K562 (cell line): ENCODE measurements at regions not wholly inside any gene's neighbourhood (a gene's known extent, or its start where the extent isn't known, plus 50 kb on each side); places are given as distances from the start of the nearest gene placed in this dataset.
A peak's percentile ranks its signal among the peaks of the same experiment; 100 is the strongest.

Source experiments
- ATAC-seq: fragments of 200-7000 bp; cut with Tn5 transposase; 3 replicates; pipeline ENCODE4 v1.9.1; 2020; ENCODE audit warnings: moderate library complexity
- BruUV-seq: library from RNA; stranded (reverse); fragments of 400-500 nt; replicated peaks from 2 replicates; lab custom pipeline; 2021; lab: Mats Ljungman, UMichigan
- CTCF ChIA-PET: fragments of 300-600 bp; formaldehyde crosslinking; extraction: SDS; loops from one replicate; lab custom pipeline; 2021; ENCODE audit warnings: low intra/inter-chr PET ratio; lab: Yijun Ruan, JAX
- POLR2A ChIA-PET: fragments of 300-600, 350-650 bp; sonication (Branson Sonifier 250); formaldehyde crosslinking; extraction: SDS; loops from one replicate; lab custom pipeline; 2021; ENCODE audit warnings: antibody characterized with exemption, inconsistent platforms; lab: Yijun Ruan, JAX
- DNase-seq, 4 experiments: peaks; one replicate each; pipeline versions ENCODE4 v3.0.0 to v3.0.0-alpha.2; 2011 to 2018; ENCODE audit warnings: low spot score in 3 of 4, mixed read lengths in 3 of 4; ENCODE audit errors: extremely low read depth in 1 of 4
- FAIRE-seq: peaks from 2 replicates; lab custom pipeline; 2011; peaks lifted over from hg19 to GRCh38; lab: Jason Lieb, UNC
- H2AFZ ChIP-seq: 2 replicates; pipeline ENCODE4 v1.6.0; 2011; ENCODE audit warnings: low read depth, low read length, control low read depth, inconsistent platforms
- H3K27ac ChIP-seq: fragments of 200-600 bp; 3 replicates; pipeline ENCODE4 v1.8.0; 2011; ENCODE audit warnings: low read depth, mild to moderate bottlenecking, control low read depth, inconsistent platforms, low read length, moderate library complexity, mixed read lengths; ENCODE audit errors: extremely low read depth
- H3K27me3 ChIP-seq, 2 experiments: fragments of 300-600 bp in 1 of 2; 2 replicates in 1 of 2; 3 replicates in 1 of 2; pipeline versions ENCODE4 v1.6.0 to v1.8.0; 2011; ENCODE audit warnings: inconsistent platforms in 2 of 2, low read length in 2 of 2, mild to moderate bottlenecking in 1 of 2, mixed read lengths in 1 of 2, moderate library complexity in 1 of 2; ENCODE audit not compliant: control insufficient read depth in 2 of 2, insufficient read depth in 2 of 2
- H3K36me3 ChIP-seq: fragments of 300-600 bp; 3 replicates; pipeline ENCODE4 v1.8.0; 2011; ENCODE audit warnings: mild to moderate bottlenecking, low read length, inconsistent platforms; ENCODE audit not compliant: control insufficient read depth, insufficient read depth
- H3K4me1 ChIP-seq, 2 experiments: fragments of 200-600 bp in 1 of 2; replicated peaks in 1 of 2; 2 replicates in 1 of 2; 3 replicates in 1 of 2; pipeline versions ENCODE4 v1.5.1 to v1.8.0; 2011; ENCODE audit warnings: inconsistent platforms in 2 of 2, low read length in 2 of 2, mild to moderate bottlenecking in 1 of 2, mixed read lengths in 1 of 2, moderate library complexity in 1 of 2; ENCODE audit not compliant: control insufficient read depth in 2 of 2, insufficient read depth in 2 of 2
- H3K4me2 ChIP-seq: 2 replicates; pipeline ENCODE4 v1.6.1; 2011; ENCODE audit warnings: low read length, control low read depth, inconsistent platforms, mixed read lengths; ENCODE audit not compliant: insufficient read depth
- H3K4me3 ChIP-seq: fragments of 200-600 bp; sonication (generic), shearing (Covaris generic); 2 replicates; pipeline ENCODE4 v1.5.1; 2016; ENCODE audit warnings: control low read depth, inconsistent platforms
- H3K79me2 ChIP-seq: fragments of 200-600 bp; 3 replicates; pipeline ENCODE4 v1.8.0; 2011; ENCODE audit warnings: low read length, inconsistent platforms; ENCODE audit not compliant: control insufficient read depth, insufficient read depth
- H3K9ac ChIP-seq, 2 experiments: 2 replicates each; pipeline versions ENCODE4 v1.6.0 to v1.6.1; 2011; ENCODE audit warnings: low read depth in 2 of 2, low read length in 2 of 2, control low read depth in 1 of 2, inconsistent platforms in 1 of 2, mild to moderate bottlenecking in 1 of 2, mixed read lengths in 1 of 2; ENCODE audit not compliant: insufficient read depth in 1 of 2
- H3K9me1 ChIP-seq: one replicate; pipeline ENCODE4 v1.6.0; 2011; ENCODE audit warnings: inconsistent platforms, mild to moderate bottlenecking, low read length, moderate library complexity; ENCODE audit not compliant: control insufficient read depth, insufficient read depth
- H3K9me3 ChIP-seq: replicated peaks from 2 replicates; pipeline ENCODE4 v1.5.1; 2011; ENCODE audit warnings: low read depth, low read length, inconsistent platforms; ENCODE audit not compliant: control insufficient read depth, insufficient read depth
- H4K20me1 ChIP-seq: replicated peaks from 2 replicates; pipeline ENCODE4 v1.6.1; 2011; ENCODE audit warnings: low read length, inconsistent platforms, mixed read lengths; ENCODE audit not compliant: control insufficient read depth, insufficient read depth
- CREBBP ChIP-seq: IDR thresholded peaks from one replicate; pipeline ENCODE4 v1.6.1; 2012; ENCODE audit warnings: low read depth, mild to moderate bottlenecking, control low read depth, inconsistent platforms, low read length
- KLF13 ChIP-seq: fragments of 450-650 bp; IDR thresholded peaks from 2 replicates; pipeline ENCODE4 v1.6.1; 2016; ENCODE audit warnings: missing genetic modification characterization, low read depth, mild to moderate bottlenecking, missing compliant biosample characterization, moderate library complexity, borderline replicate concordance
- MAFG ChIP-seq: fragments of 450-650 bp; conservative IDR thresholded peaks from 2 replicates; pipeline ENCODE4 v1.6.1; 2016; ENCODE audit warnings: missing genetic modification characterization, missing compliant biosample characterization
- MEIS2 ChIP-seq: fragments of 450-650 bp; IDR thresholded peaks from 2 replicates; pipeline ENCODE4 v1.6.1; 2014; ENCODE audit warnings: mild to moderate bottlenecking; ENCODE audit not compliant: partially characterized antibody
- NCOA6 ChIP-seq: fragments of 450-650 bp; IDR thresholded peaks from 2 replicates; pipeline ENCODE4 v1.6.1; 2017; ENCODE audit warnings: mild to moderate bottlenecking
- NFIC ChIP-seq: fragments of 450-650 bp; IDR thresholded peaks from 2 replicates; pipeline ENCODE4 v1.6.1; 2017; ENCODE audit warnings: mild to moderate bottlenecking, inconsistent platforms
- NFIX ChIP-seq: fragments of 250-450 bp; sonication (Bioruptor Pico); IDR thresholded peaks from 2 replicates; pipeline ENCODE4 v1.4.0; 2020; ENCODE audit warnings: low read depth, mild to moderate bottlenecking, moderate library complexity
- ZKSCAN3 ChIP-seq: fragments of 250-450 bp; sonication (Bioruptor Pico); IDR thresholded peaks from 2 replicates; pipeline ENCODE4 v1.4.0; 2020
- WGBS: fragments of 100-300 bp; shearing (Covaris generic); methylation state at CpG from one replicate; pipeline ENCODE4 v1.1.6; 2016; ENCODE audit warnings: low coverage, mixed read lengths; ENCODE audit not compliant: insufficient coverage; ENCODE audit errors: missing lambda C conversion rate; 5-methylcytosine and 5-hydroxymethylcytosine counted together
- in situ Hi-C: fragments of 300-500 bp; cut with MboI; formaldehyde crosslinking; loops from 4 replicates; pipeline ENCODE4 v1.15.0; 2018; ENCODE audit warnings: inconsistent platforms, mixed read lengths
- intact Hi-C: fragments of 100-400 bp; cut with micrococcal nuclease; formaldehyde crosslinking; loops from 2 replicates; pipeline ENCODE4 v1.14.2; 2022

DNA sequence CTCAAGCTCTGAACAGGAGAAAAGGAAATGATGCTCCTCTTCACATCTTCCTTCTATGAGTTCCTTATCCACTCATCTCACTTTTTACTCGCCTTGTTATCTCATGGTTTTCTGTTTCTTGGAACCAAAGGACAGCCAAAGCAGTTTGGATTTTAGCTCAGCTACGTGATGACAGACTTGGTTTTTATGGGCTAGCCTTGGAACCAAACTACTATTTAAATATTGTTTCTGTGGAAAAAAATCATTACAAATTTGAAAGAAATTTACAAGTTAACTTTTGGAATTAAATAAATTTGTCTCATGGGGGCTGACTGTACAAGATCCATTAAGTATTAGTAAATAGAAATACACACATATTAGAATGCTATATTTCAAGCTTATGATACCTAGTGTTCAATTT is 727.8 kb upstream of the FANCL start:
- no TSS peak for BruUV-seq

GRCh38 chr2:58967736-58968135 is 726.6 kb upstream of the FANCL start:
- TF ChIP-seq KLF13 (tag): no peak
- no peak for TF ChIP-seq MAFG (tag)
- no peak for TF ChIP-seq NCOA6
- TF ChIP-seq NFIC: peak; percentile 94
- peak; percentile 65 for TF ChIP-seq NFIX
- CTCF ChIA-PET: no interaction called here
- POLR2A ChIA-PET: interaction anchor here (0.7 kb wide), 1 partner anchor 1383 kb away, joined by 3 read pairs; no protein-coding TSS in a partner anchor
- BruUV-seq: no TSS peak
- Histone ChIP-seq H3K27ac (no peak overlapping the region), H3K4me3 (no peak overlapping the region), H3K4me1 (no peaks in the 10 kb centered on the region; a peak in 2 of 5 replicates), H3K9me1 (no peaks in the 10 kb centered on the region), H3K36me3 (no peaks in the 10 kb centered on the region), H3K9me3 (no peaks in the 10 kb centered on the region), H2AFZ (no peak overlapping the region), H3K27me3 (no peaks in the 10 kb centered on the region), H4K20me1 (no peaks in the 10 kb centered on the region), H3K9ac (no peak overlapping the region), H3K4me2 (no peak overlapping the region), H3K79me2 (no peaks in the 10 kb centered on the region)
- 0% methylated on average over 5 of the region's 5 CpGs for WGBS
- intact Hi-C loops: no loop called here
- no peak for ATAC-seq
- in situ Hi-C loops: no loop called here
- peak in 2 of 4 experiments; percentile 6 to 47 for DNase-seq
- FAIRE-seq: no peak

More for the DNA sequence above, 727.8 kb upstream of the FANCL start:
- Histone ChIP-seq H2AFZ (no peak overlapping the region), H3K4me1 (no peaks in the 10 kb centered on the region; a peak in 2 of 5 replicates), H4K20me1 (no peaks in the 10 kb centered on the region), H3K36me3 (no peaks in the 10 kb centered on the region), H3K4me3 (no peak overlapping the region), H3K4me2 (no peak overlapping the region), H3K27ac (no peak overlapping the region), H3K9me1 (no peaks in the 10 kb centered on the region), H3K27me3 (no peaks in the 10 kb centered on the region), H3K9me3 (no peaks in the 10 kb centered on the region), H3K9ac (no peak overlapping the region), H3K79me2 (no peaks in the 10 kb centered on the region)
- FAIRE-seq (no peak), ATAC-seq (no peak), DNase-seq (no peak)
- WGBS: 0% methylated on average over 2 of the region's 2 CpGs
- in situ Hi-C loops: no loop called here
- intact Hi-C loops: no loop called here
- ChIA-PET POLR2A (no interaction called here), CTCF (no interaction called here)
- TF ChIP-seq ZKSCAN3 (CRISPR knock-in tag) (peak; percentile 96), CREBBP (no peak), MEIS2 (peak; percentile 37)
